NB4 (cell line): ENCODE measurements at regions not wholly inside any gene's neighbourhood (a gene's known extent, or its start where the extent isn't known, plus 50 kb on each side); places are given as distances from the start of the nearest gene placed in this dataset.

ENCODE experiments used
- DNase-seq: peaks from one replicate; pipeline ENCODE4 v3.0.0; 2010; ENCODE audit warnings: low read depth
- H3K4me3 ChIP-seq: one replicate; pipeline ENCODE4 v1.5.1; 2011; ENCODE audit warnings: mild to moderate bottlenecking, low read depth, low read length, moderate library complexity
- CTCF ChIP-seq: IDR thresholded peaks from one replicate; pipeline ENCODE4 v1.5.1; 2012; ENCODE audit warnings: low read depth, low read length
- MAX ChIP-seq: IDR thresholded peaks from 2 replicates; pipeline ENCODE4 v1.6.1; 2011; ENCODE audit warnings: low read depth, low read length
- MYC ChIP-seq: IDR thresholded peaks from 2 replicates; pipeline ENCODE4 v1.6.1; 2011; ENCODE audit warnings: low read depth, low read length
- POLR2A ChIP-seq: IDR thresholded peaks from 2 replicates; pipeline ENCODE4 v1.6.1; 2011; ENCODE audit warnings: mild to moderate bottlenecking; ENCODE audit not compliant: insufficient read length; ENCODE audit errors: extremely low read depth

- no peak for TF ChIP-seq MYC
- TF ChIP-seq CTCF, result no peak
- TF ChIP-seq MAX, result no peak
- no peak for TF ChIP-seq POLR2A
- no peak overlapping the region for H3K4me3 ChIP-seq
- no peak for DNase-seq
Observed at GRCh38 chr6:25107218-25107617, 171.5 kb upstream of the RIPOR2 start.

GRCh38 chr6:25111782-25112181, 167.4 kb upstream of the CARMIL1 start:
- TF ChIP-seq CTCF, result no peak
- TF ChIP-seq MAX, result no peak
- no peak for TF ChIP-seq MYC
- no peak for TF ChIP-seq POLR2A

GRCh38 chr6:25112322-25112773, 166.8 kb upstream of the CARMIL1 start:
- no peak for DNase-seq
- no peak overlapping the region for H3K4me3 ChIP-seq
- no peak for TF ChIP-seq POLR2A

More at GRCh38 chr6:25111782-25112181, 167.4 kb upstream of the CARMIL1 start:
- H3K4me3 ChIP-seq, result no peak overlapping the region
- no peak for DNase-seq

GRCh38 chr6:25113436-25113835, 165.7 kb upstream of the CARMIL1 start:
- no peak for TF ChIP-seq MAX
- TF ChIP-seq CTCF, result no peak
- no peak for TF ChIP-seq MYC
- no peak for TF ChIP-seq POLR2A
- DNase-seq, result no peak
- H3K4me3 ChIP-seq, result no peak overlapping the region

GRCh38 chr6:25118038-25118437, 161.1 kb upstream of the CARMIL1 start:
- DNase-seq, result no peak
- TF ChIP-seq MAX, result no peak
- no peak for TF ChIP-seq POLR2A
- no peak for TF ChIP-seq CTCF
- TF ChIP-seq MYC, result no peak
- no peak overlapping the region for H3K4me3 ChIP-seq

- no peak for DNase-seq
- TF ChIP-seq MAX (no peak), POLR2A (no peak), MYC (no peak), CTCF (no peak)
- H3K4me3 ChIP-seq, result no peak overlapping the region
Observed at GRCh38 chr6:25121186-25121585, 158.0 kb upstream of the CARMIL1 start.
